Endothelial cell of umbilical vein (primary cell): ENCODE measurements at regions not wholly inside any gene's neighbourhood (a gene's known extent, or its start where the extent isn't known, plus 50 kb on each side); places are given as distances from the start of the nearest gene placed in this dataset.

Experiments used
- BruUV-seq: library from RNA; stranded (reverse); fragments of 400-500 nt; replicated peaks from 2 replicates; lab custom pipeline; 2021; lab: Mats Ljungman, UMichigan
- CTCF ChIA-PET: fragments of 300-600, 350-600 bp; sonication (Branson Sonifier 250); formaldehyde crosslinking; loops from one replicate; lab custom pipeline; 2021; ENCODE audit warnings: antibody characterized with exemption, inconsistent platforms; lab: Charles Lee
- POLR2A ChIA-PET: fragments of 300-600, 350-600 bp; sonication (Branson Sonifier 250); formaldehyde crosslinking; loops from one replicate; lab custom pipeline; 2021; ENCODE audit warnings: antibody characterized with exemption, inconsistent platforms; lab: Charles Lee
- DNase-seq: peaks from one replicate; pipeline ENCODE4 v3.0.0-alpha.2; 2011; ENCODE audit warnings: low read depth, low spot score
- FAIRE-seq: peaks from 2 replicates; lab custom pipeline; 2011; peaks lifted over from hg19 to GRCh38; lab: Jason Lieb, UNC
- H2AFZ ChIP-seq: 2 replicates; pipeline ENCODE4 v1.6.0; 2012; ENCODE audit warnings: low read depth, low read length, control low read depth, inconsistent platforms
- H3K27ac ChIP-seq: 2 replicates; pipeline ENCODE4 v1.5.1; 2011; ENCODE audit warnings: low read depth, mild to moderate bottlenecking, control low read depth, low read length, moderate library complexity; ENCODE audit not compliant: insufficient read depth
- H3K27me3 ChIP-seq, 2 experiments: 2 replicates each; pipeline versions ENCODE4 v1.6.0 to v1.6.1; 2011; ENCODE audit warnings: low read length in 2 of 2, mixed read lengths in 1 of 2; ENCODE audit not compliant: control insufficient read depth in 2 of 2, insufficient read depth in 2 of 2
- H3K36me3 ChIP-seq, 2 experiments: 2 replicates in 1 of 2; 3 replicates in 1 of 2; pipeline ENCODE4 v1.5.1; 2011; ENCODE audit warnings: low read length in 2 of 2, mild to moderate bottlenecking in 1 of 2, moderate library complexity in 1 of 2; ENCODE audit not compliant: control insufficient read depth in 2 of 2, insufficient read depth in 2 of 2; ENCODE audit errors: extremely low read depth in 1 of 2
- H3K4me1 ChIP-seq: 3 replicates; pipeline ENCODE4 v1.5.1; 2011; ENCODE audit warnings: mild to moderate bottlenecking, low read length; ENCODE audit not compliant: control insufficient read depth, insufficient read depth; ENCODE audit errors: extremely low read depth
- H3K4me2 ChIP-seq: 2 replicates; pipeline ENCODE4 v1.6.1; 2011; ENCODE audit warnings: low read length, control low read depth, mixed read lengths; ENCODE audit not compliant: insufficient read depth
- H3K4me3 ChIP-seq, 3 experiments: fragments of 200-600 bp in 1 of 3; sonication (generic), shearing (Covaris generic) in 1 of 3; replicated peaks in 1 of 3; 2 replicates each; pipeline ENCODE4 v1.5.1; 2011 to 2016; ENCODE audit warnings: control low read depth in 3 of 3, low read length in 3 of 3, mild to moderate bottlenecking in 2 of 3, inconsistent platforms in 1 of 3, low read depth in 1 of 3, moderate library complexity in 1 of 3; ENCODE audit not compliant: insufficient read depth in 1 of 3
- H3K79me2 ChIP-seq: 2 replicates; pipeline ENCODE4 v1.6.0; 2012; ENCODE audit warnings: low read length, inconsistent platforms; ENCODE audit not compliant: control insufficient read depth, insufficient read depth
- H3K9ac ChIP-seq: replicated peaks from 2 replicates; pipeline ENCODE3; 2011; ENCODE audit warnings: low read length, control low read depth; ENCODE audit not compliant: insufficient read depth; ENCODE audit errors: extremely low read depth
- H3K9me1 ChIP-seq: replicated peaks from 3 replicates; pipeline ENCODE4 v1.6.0; 2011; ENCODE audit warnings: mild to moderate bottlenecking, low read length; ENCODE audit not compliant: control insufficient read depth, insufficient read depth; ENCODE audit errors: extremely low read depth
- H3K9me3 ChIP-seq: replicated peaks from 2 replicates; pipeline ENCODE4 v1.5.1; 2012; ENCODE audit warnings: low read length, inconsistent platforms; ENCODE audit not compliant: control insufficient read depth, insufficient read depth
- H4K20me1 ChIP-seq: replicated peaks from 2 replicates; pipeline ENCODE3; 2011; ENCODE audit warnings: mild to moderate bottlenecking, low read length; ENCODE audit not compliant: control insufficient read depth, insufficient read depth; ENCODE audit errors: extremely low read depth
- EZH2 ChIP-seq: IDR thresholded peaks from 2 replicates; pipeline ENCODE4 v1.6.1; 2012; ENCODE audit warnings: borderline replicate concordance, low read depth, mild to moderate bottlenecking, moderate library complexity, low read length, inconsistent platforms; ENCODE audit not compliant: severe bottlenecking
- FOS ChIP-seq: IDR thresholded peaks from 2 replicates; pipeline ENCODE4 v1.6.1; 2011; ENCODE audit warnings: mild to moderate bottlenecking, low read length, moderate library complexity, borderline replicate concordance; ENCODE audit not compliant: insufficient read depth
- GATA2 ChIP-seq: IDR thresholded peaks from 2 replicates; pipeline ENCODE4 v1.7.0; 2011; ENCODE audit warnings: low read depth, mild to moderate bottlenecking, moderate library complexity, mixed read lengths, low read length; ENCODE audit not compliant: insufficient read length, insufficient read depth
- JUN ChIP-seq: IDR thresholded peaks from 2 replicates; pipeline ENCODE4 v1.6.1; 2011; ENCODE audit warnings: borderline replicate concordance, low read depth; ENCODE audit not compliant: insufficient read length, insufficient read depth
- MAX ChIP-seq: IDR thresholded peaks from 2 replicates; pipeline ENCODE4 v1.6.1; 2011; ENCODE audit not compliant: insufficient read depth, insufficient read length
- MYC ChIP-seq: IDR thresholded peaks from one replicate; pipeline ENCODE4 v1.6.1; 2011; ENCODE audit warnings: mild to moderate bottlenecking, low read depth, low read length
- POLR2A ChIP-seq: IDR thresholded peaks from 2 replicates; pipeline ENCODE4 v1.6.1; 2012; ENCODE audit warnings: low read depth, mild to moderate bottlenecking, control low read depth, low read length
- POLR2AphosphoS5 ChIP-seq: IDR thresholded peaks from 2 replicates; pipeline ENCODE4 v1.6.1; 2012; ENCODE audit warnings: low read depth, mild to moderate bottlenecking, control low read depth, low read length, moderate library complexity; ENCODE audit not compliant: insufficient read depth
- dilution Hi-C: fragments of 300-500 bp; cut with MboI; formaldehyde crosslinking; loops from one replicate; pipeline ENCODE4 v1.15.0; 2019; ENCODE audit warnings: low sequenced_read_pairs; ENCODE audit not compliant: extremely low pct_ligation_motif_present
- intact Hi-C: fragments of 100-400 bp; cut with micrococcal nuclease; formaldehyde crosslinking; loops from one replicate; pipeline ENCODE4 v1.10.0; 2022
- TF ChIP-seq, protein P1 (sequence below), 2 donors: IDR thresholded peaks; 1 replicate in 1 of 2; 2 replicates in 1 of 2; pipeline ENCODE4 v1.5.1; 2011; ENCODE audit warnings: low read length in 2 of 2, mild to moderate bottlenecking in 2 of 2, moderate library complexity in 2 of 2, control low read depth in 1 of 2, inconsistent platforms in 1 of 2, low read depth in 1 of 2; ENCODE audit not compliant: insufficient read depth in 1 of 2; ENCODE audit errors: extremely low read depth in 1 of 2

DNA sequence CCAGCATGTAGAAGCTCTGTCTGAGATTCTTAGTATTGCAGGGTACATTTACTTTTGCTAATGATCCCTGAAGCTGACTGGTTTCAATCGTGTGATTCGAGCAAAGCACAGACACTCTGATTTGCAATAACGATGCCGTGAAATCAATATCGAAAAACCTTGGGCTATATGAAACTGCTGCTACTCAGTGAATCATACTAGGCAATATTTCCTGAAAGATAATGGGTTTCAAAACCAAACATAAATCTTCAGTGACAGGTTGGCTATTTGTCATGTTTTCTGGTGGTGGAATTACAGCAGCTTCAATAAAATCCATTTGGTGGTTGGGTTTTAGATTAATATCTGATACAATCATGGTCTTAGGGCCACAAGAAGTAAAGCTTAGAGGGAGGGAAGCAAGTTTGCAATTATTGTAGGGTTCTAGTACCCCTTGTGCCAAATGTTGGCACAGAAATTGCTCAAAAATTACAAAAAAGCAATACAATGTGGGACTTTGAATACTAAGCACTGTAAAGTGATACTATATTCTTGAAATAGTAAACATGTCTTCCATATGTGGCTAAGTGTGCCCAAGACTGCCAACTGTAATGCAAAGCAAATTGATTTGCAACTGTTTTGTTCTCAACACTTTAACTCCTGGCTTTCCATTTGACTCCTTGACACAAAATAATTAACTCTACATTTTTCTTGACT, 112.4 kb upstream of the JAZF1 start:
- TF ChIP-seq JUN, result no peak
- TF ChIP-seq GATA2, result no peak
- TF ChIP-seq POLR2AphosphoS5, result no peak
- TF ChIP-seq MAX, result no peak
- TF ChIP-seq, protein P1, sequence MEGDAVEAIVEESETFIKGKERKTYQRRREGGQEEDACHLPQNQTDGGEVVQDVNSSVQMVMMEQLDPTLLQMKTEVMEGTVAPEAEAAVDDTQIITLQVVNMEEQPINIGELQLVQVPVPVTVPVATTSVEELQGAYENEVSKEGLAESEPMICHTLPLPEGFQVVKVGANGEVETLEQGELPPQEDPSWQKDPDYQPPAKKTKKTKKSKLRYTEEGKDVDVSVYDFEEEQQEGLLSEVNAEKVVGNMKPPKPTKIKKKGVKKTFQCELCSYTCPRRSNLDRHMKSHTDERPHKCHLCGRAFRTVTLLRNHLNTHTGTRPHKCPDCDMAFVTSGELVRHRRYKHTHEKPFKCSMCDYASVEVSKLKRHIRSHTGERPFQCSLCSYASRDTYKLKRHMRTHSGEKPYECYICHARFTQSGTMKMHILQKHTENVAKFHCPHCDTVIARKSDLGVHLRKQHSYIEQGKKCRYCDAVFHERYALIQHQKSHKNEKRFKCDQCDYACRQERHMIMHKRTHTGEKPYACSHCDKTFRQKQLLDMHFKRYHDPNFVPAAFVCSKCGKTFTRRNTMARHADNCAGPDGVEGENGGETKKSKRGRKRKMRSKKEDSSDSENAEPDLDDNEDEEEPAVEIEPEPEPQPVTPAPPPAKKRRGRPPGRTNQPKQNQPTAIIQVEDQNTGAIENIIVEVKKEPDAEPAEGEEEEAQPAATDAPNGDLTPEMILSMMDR (IDR thresholded peaks at IDR 0.05; ENCODE audit: extremely low read depth in 1 of 2, insufficient read depth in 1 of 2, low read depth in 1 of 2, low read length in 2 of 2), result no peak
- TF ChIP-seq POLR2A, result no peak
- TF ChIP-seq FOS, result no peak
- no peak for TF ChIP-seq EZH2
- no peak for TF ChIP-seq MYC
- Histone ChIP-seq H3K79me2 (no peaks in the 10 kb centered on the region), H3K4me1 (no peaks in the 10 kb centered on the region), H3K27ac (no peak overlapping the region), H3K9me1 (no peaks in the 10 kb centered on the region), H3K9me3 (no peaks in the 10 kb centered on the region), H3K9ac (no peak overlapping the region), H2AFZ (no peak overlapping the region), H3K27me3 (peaks cover 3 to 4% of the 10 kb centered on the region in 2 experiments), H3K36me3 (no peaks in the 10 kb centered on the region), H4K20me1 (peaks cover 2% of the 10 kb centered on the region), H3K4me3 (no peak overlapping the region), H3K4me2 (no peak overlapping the region)
- no TSS peak for BruUV-seq
- ChIA-PET POLR2A (no interaction called here), CTCF (no interaction called here)
- DNase-seq (peak; percentile 4), FAIRE-seq (no peak)
- dilution Hi-C loops, result no loop called here
- intact Hi-C loops, result no loop called here
